GM12891 (cell line): ENCODE measurements at regions not wholly inside any gene's neighbourhood (a gene's known extent, or its start where the extent isn't known, plus 50 kb on each side); places are given as distances from the start of the nearest gene placed in this dataset.

ENCODE experiments used
- PAX5 ChIP-seq: IDR thresholded peaks from 2 replicates; pipeline ENCODE4 v1.6.1; 2011; ENCODE audit warnings: low read length, moderate library complexity, mild to moderate bottlenecking; ENCODE audit not compliant: insufficient read depth, severe bottlenecking
- POLR2A ChIP-seq: IDR thresholded peaks from 2 replicates; pipeline ENCODE4 v1.6.1; 2011; ENCODE audit warnings: low read depth, low read length, control low read depth
- POLR2AphosphoS5 ChIP-seq: IDR thresholded peaks from 2 replicates; pipeline ENCODE4 v1.6.1; 2011; ENCODE audit warnings: low read depth, low read length, control low read depth
- POU2F2 ChIP-seq: IDR thresholded peaks from 2 replicates; pipeline ENCODE4 v1.6.1; 2011; ENCODE audit warnings: low read depth, mild to moderate bottlenecking, control low read depth, low read length, moderate library complexity
- SPI1 ChIP-seq: IDR thresholded peaks from 2 replicates; pipeline ENCODE4 v1.6.1; 2011; ENCODE audit warnings: low read depth, low read length, control low read depth
- TAF1 ChIP-seq: IDR thresholded peaks from 2 replicates; pipeline ENCODE4 v1.6.1; 2011; ENCODE audit warnings: low read depth, low read length, control low read depth

GRCh38 chr20:63118303-63119120 is 97.4 kb downstream of the YTHDF1 start:
- TF ChIP-seq POLR2A, result no peak
- no peak for TF ChIP-seq POLR2AphosphoS5
- no peak for TF ChIP-seq SPI1
- no peak for TF ChIP-seq TAF1
- no peak for TF ChIP-seq POU2F2
- no peak for TF ChIP-seq PAX5
